Uterus (tissue), 2 donors: ENCODE measurements at regions not wholly inside any gene's neighbourhood (a gene's known extent, or its start where the extent isn't known, plus 50 kb on each side); places are given as distances from the start of the nearest gene placed in this dataset.

ENCODE experiments used
- POLR2A ChIP-seq, 2 donors: fragments of 450-650 bp; IDR thresholded peaks; one replicate each; pipeline ENCODE4 v1.6.1; 2016; ENCODE audit warnings: antibody characterized with exemption in 2 of 2, mild to moderate bottlenecking in 1 of 2, moderate library complexity in 1 of 2
- TF ChIP-seq, protein P1 (sequence below), 4 experiments: fragments of 200-600 bp in 2 of 4; fragments of 450-650 bp in 2 of 4; sonication (generic) in 2 of 4; IDR thresholded peaks; one replicate each; pipeline ENCODE4 v1.5.1; 2016 to 2019; ENCODE audit warnings: antibody characterized with exemption in 4 of 4, mild to moderate bottlenecking in 2 of 4, moderate library complexity in 1 of 4

DNA sequence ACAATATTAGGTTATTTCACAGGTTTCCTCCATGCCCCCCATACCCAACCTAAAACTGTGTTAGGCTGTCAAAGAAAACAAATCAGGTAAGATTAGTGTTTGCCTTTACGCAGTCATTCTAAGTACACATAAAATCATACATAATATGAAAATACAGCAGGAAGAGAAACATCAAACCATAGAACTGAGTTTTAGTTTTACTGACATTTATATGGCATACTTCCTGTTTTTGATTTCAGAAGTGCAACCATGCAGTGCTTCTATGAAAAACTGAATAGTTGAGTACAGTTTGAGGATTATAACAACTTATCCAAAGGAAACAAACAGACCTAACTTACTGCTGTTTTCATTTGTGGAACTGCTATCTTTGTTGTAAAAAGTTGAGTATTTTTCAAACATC, 91.3 kb downstream of the KCNRG start:
- TF ChIP-seq POLR2A (IDR thresholded peaks at IDR 0.05): no peak
- TF ChIP-seq, protein P1, sequence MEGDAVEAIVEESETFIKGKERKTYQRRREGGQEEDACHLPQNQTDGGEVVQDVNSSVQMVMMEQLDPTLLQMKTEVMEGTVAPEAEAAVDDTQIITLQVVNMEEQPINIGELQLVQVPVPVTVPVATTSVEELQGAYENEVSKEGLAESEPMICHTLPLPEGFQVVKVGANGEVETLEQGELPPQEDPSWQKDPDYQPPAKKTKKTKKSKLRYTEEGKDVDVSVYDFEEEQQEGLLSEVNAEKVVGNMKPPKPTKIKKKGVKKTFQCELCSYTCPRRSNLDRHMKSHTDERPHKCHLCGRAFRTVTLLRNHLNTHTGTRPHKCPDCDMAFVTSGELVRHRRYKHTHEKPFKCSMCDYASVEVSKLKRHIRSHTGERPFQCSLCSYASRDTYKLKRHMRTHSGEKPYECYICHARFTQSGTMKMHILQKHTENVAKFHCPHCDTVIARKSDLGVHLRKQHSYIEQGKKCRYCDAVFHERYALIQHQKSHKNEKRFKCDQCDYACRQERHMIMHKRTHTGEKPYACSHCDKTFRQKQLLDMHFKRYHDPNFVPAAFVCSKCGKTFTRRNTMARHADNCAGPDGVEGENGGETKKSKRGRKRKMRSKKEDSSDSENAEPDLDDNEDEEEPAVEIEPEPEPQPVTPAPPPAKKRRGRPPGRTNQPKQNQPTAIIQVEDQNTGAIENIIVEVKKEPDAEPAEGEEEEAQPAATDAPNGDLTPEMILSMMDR (IDR thresholded peaks at IDR 0.05): no peak
